Omental fat pad (tissue), 3 donors: ENCODE measurements at regions not wholly inside any gene's neighbourhood (a gene's known extent, or its start where the extent isn't known, plus 50 kb on each side); places are given as distances from the start of the nearest gene placed in this dataset.

ENCODE experiments used
- ATAC-seq: fragments of 150-250 bp; one replicate; pipeline ENCODE4 v1.9.1; 2016; ENCODE audit warnings: mild to moderate bottlenecking, moderate library complexity; ENCODE audit not compliant: low FRiP score
- DNase-seq: peaks from one replicate; pipeline ENCODE4 v3.0.0-alpha.2; 2019; ENCODE audit warnings: low spot score
- TF ChIP-seq, protein P1 (sequence below), 3 donors: fragments of 450-650 bp; IDR thresholded peaks; one replicate each; pipeline ENCODE4 v1.5.1; 2016 to 2017; ENCODE audit warnings: antibody characterized with exemption in 3 of 3, mild to moderate bottlenecking in 3 of 3, moderate library complexity in 2 of 3

DNA sequence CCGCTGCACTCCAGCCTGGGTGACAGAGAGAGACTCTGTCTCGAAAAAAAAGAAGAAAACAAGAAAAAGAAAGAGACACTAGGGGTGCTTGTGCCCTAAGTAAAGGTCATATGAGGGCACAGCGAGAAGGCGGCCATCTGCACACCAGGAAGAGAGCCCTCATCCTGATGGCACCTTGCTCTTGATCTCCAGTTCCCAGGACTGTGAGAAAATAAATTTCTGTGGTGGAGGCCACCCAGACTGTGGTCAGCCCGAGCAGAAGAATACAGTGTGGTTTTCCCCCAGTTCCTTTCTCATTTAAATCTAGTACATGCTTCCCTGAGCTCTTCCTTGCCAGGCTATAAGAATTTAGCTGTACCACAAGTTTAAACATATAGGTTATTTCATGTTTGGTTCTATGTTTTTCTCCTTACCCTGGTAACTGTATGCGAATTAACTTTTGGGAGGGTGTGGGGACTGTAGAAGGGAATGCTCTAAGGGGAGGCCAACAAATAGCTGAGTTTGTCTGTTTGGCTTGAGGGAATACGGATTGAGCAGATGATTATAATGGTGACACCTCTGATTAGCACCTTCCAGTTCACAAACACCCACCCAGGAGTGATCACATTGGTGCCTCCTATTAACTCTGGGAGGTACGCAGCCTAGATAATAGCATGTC is 119.6 kb upstream of the ERRFI1 start:
- DNase-seq, result no peak
- TF ChIP-seq, protein P1, sequence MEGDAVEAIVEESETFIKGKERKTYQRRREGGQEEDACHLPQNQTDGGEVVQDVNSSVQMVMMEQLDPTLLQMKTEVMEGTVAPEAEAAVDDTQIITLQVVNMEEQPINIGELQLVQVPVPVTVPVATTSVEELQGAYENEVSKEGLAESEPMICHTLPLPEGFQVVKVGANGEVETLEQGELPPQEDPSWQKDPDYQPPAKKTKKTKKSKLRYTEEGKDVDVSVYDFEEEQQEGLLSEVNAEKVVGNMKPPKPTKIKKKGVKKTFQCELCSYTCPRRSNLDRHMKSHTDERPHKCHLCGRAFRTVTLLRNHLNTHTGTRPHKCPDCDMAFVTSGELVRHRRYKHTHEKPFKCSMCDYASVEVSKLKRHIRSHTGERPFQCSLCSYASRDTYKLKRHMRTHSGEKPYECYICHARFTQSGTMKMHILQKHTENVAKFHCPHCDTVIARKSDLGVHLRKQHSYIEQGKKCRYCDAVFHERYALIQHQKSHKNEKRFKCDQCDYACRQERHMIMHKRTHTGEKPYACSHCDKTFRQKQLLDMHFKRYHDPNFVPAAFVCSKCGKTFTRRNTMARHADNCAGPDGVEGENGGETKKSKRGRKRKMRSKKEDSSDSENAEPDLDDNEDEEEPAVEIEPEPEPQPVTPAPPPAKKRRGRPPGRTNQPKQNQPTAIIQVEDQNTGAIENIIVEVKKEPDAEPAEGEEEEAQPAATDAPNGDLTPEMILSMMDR (IDR thresholded peaks at IDR 0.05), result no peak
- no peak for ATAC-seq

DNA sequence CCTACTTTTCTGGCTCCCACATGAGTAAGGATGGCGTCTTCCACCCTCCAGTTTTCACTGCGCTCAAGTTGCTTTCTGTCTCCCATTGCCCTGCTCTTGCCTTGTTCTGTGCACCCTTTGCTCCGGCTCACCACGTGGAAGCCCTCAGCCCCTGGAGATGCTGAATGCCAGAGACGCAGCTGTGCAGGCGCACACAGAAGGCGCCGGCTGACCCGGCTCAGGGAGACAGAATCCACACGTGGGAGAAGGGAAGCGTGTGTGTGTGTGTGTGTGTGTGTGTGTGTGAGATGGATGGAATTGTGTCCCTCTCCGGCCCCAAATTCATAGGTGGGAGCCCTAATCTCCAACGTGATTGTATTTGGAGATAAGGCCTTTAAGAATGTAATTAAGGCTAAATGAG is 118.2 kb upstream of the ERRFI1 start:
- DNase-seq (no peak), ATAC-seq (no peak)
- TF ChIP-seq, protein P1 (IDR thresholded peaks at IDR 0.05), result no peak

DNA sequence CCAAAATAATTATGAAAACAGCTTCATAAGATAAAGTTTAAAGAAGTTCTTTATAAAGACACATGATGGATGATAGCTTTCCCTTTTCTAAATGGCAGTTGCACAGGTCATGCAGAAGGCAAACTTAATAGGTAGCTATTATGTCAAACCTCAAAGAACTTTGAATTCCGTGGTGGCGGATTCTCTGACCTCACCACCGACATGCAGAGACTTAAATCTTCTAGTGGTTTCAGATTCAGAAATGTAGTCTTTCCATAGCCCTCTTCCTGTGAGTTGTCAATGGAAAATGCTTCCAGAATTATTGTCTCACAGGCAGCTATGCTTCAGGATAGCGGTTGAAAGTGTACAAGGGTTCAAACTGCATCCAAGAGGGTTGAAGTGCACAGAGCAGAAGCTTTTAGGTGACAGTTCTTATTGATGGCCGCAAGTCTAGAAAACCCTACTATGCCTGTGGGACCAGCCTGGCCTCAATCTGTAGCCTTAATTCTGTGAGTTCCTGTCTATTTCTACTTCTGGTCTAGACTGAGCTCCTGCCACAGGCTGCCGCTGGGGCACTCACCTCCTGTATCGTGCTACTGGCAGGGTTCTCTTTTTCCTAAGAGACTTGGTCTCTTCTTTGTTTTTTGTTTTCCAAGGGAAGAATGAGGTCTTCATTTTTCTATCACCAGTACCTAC is 117.0 kb upstream of the ERRFI1 start:
- ATAC-seq (no peak), DNase-seq (no peak)
- TF ChIP-seq, protein P1 (IDR thresholded peaks at IDR 0.05), result no peak

DNA sequence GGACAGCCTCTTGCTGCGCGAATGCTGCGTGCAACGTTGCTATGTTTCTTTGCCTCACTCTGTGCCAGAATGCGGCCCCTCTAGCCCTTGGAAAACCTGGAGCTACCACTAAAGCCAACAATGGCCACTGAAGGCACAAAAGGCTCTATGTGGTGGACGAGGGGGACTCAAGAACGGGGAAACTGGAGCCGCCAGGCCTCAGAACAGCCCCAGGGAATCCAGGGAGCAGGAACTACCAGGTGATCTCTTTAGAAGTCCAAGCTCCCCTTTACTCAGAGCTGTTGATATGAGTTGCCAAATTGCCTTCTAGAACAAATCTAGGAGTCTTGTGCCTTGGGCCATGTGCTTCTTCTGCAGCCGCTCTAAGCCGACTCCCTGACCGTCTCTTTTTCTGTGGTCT is 113.8 kb upstream of the ERRFI1 start:
- TF ChIP-seq, protein P1 (IDR thresholded peaks at IDR 0.05), result no peak
- ATAC-seq (no peak), DNase-seq (no peak)

DNA sequence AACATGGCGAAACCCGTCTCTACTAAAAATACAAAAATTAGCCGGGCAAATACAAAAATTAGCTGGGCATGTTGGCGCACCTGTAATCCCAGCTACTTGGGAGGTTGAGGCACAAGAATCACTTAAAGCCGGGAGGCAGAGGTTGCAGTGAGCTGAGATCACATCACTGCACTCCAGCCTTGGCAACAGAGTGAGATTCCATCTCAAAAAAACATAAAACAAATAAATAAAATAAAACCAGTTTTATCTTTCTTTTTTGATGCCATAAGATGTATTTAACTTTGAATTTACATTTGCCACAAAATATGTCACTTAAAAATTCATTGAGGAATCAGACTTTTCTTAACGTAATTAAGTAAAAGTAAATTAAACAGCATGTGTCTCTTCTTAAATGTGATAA is 113.3 kb upstream of the ERRFI1 start:
- no peak for DNase-seq
- ATAC-seq, result no peak
- TF ChIP-seq, protein P1 (IDR thresholded peaks at IDR 0.05), result no peak

DNA sequence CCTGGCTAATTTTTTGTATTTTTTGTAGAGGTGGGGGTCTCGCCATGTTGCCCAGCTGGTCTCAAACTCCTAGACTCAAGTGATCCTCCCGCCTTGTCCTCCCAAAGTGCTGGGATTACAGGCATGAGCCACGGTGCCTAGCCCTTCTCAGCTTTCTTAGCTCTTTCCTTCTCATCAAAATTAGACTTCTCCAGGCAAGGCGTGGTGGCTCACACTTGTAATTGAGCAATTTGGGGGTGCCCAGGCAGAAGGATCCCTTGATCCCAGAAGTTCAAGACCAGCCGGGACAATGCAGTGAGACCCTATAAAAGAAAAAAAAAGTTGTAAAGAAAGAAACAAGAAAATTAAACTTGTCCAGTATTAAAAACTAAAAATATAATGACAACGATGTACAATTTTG is 112.6 kb upstream of the ERRFI1 start:
- ATAC-seq, result no peak
- TF ChIP-seq, protein P1 (IDR thresholded peaks at IDR 0.05), result no peak
- no peak for DNase-seq
